Ishikawa (cell line): ENCODE measurements at regions not wholly inside any gene's neighbourhood (a gene's known extent, or its start where the extent isn't known, plus 50 kb on each side); places are given as distances from the start of the nearest gene placed in this dataset.

Source experiments
- CEBPB ChIP-seq: IDR thresholded peaks from 2 replicates; pipeline ENCODE4 v1.6.1; 2012
- CREB1 ChIP-seq: IDR thresholded peaks from 2 replicates; pipeline ENCODE4 v1.6.1; 2012; ENCODE audit warnings: low read depth
- EGR1 ChIP-seq: IDR thresholded peaks from 2 replicates; pipeline ENCODE4 v1.6.1; 2012
- EP300 ChIP-seq: IDR thresholded peaks from 2 replicates; pipeline ENCODE4 v1.6.1; 2012; ENCODE audit warnings: borderline replicate concordance
- FOXM1 ChIP-seq: IDR thresholded peaks from 2 replicates; pipeline ENCODE4 v1.6.1; 2012; ENCODE audit warnings: low read depth, borderline replicate concordance
- MAX ChIP-seq: IDR thresholded peaks from 2 replicates; pipeline ENCODE4 v1.6.1; 2012
- NFIC ChIP-seq: IDR thresholded peaks from 2 replicates; pipeline ENCODE4 v1.6.1; 2012
- RAD21 ChIP-seq: IDR thresholded peaks from 2 replicates; pipeline ENCODE4 v1.6.1; 2012; ENCODE audit warnings: low read depth
- REST ChIP-seq: IDR thresholded peaks from 2 replicates; pipeline ENCODE4 v1.6.1; 2012; ENCODE audit warnings: low read depth, mild to moderate bottlenecking
- TAF1 ChIP-seq: IDR thresholded peaks from 2 replicates; pipeline ENCODE4 v1.6.1; 2012; ENCODE audit warnings: low read depth, mild to moderate bottlenecking
- TEAD4 ChIP-seq: IDR thresholded peaks from 2 replicates; pipeline ENCODE4 v1.6.1; 2012
- USF1 ChIP-seq: IDR thresholded peaks from 2 replicates; pipeline ENCODE4 v1.6.1; 2012
- YY1 ChIP-seq: IDR thresholded peaks from 2 replicates; pipeline ENCODE4 v1.6.1; 2012; ENCODE audit warnings: low read depth
- ZBTB7A ChIP-seq: IDR thresholded peaks from 2 replicates; pipeline ENCODE4 v1.6.1; 2012; ENCODE audit warnings: low read depth

- no peak for TF ChIP-seq TEAD4
These were observed 341.7 kb downstream of the REEP3 start for GRCh38 chr10:63862860-63863259.

GRCh38 chr10:63865210-63865609 lies 344.0 kb downstream of the REEP3 start:
- TF ChIP-seq TEAD4 (no peak), RAD21 (no peak), EP300 (no peak), ZBTB7A (no peak), FOXM1 (no peak), REST (no peak)

GRCh38 chr10:63866075-63866746 lies 345.0 kb downstream of the REEP3 start:
- TF ChIP-seq EGR1 (no peak), YY1 (no peak), RAD21 (peak; percentile 73), REST (no peak), CEBPB (no peak), MAX (no peak), TAF1 (no peak), FOXM1 (no peak), ZBTB7A (no peak), NFIC (no peak), TEAD4 (0 out of 2 replicates have a peak, but pooled peaks have one; percentile 3)

- peak; percentile 26; the same call in 1 of the 2 replicates for TF ChIP-seq RAD21
- TF ChIP-seq CEBPB: no peak
- TF ChIP-seq ZBTB7A: no peak
- TF ChIP-seq USF1: no peak
These were observed 345.5 kb downstream of the REEP3 start for GRCh38 chr10:63866747-63867140.

- TF ChIP-seq ZBTB7A: no peak
- TF ChIP-seq EP300: no peak
- no peak for TF ChIP-seq TAF1
- TF ChIP-seq NFIC: no peak
- no peak for TF ChIP-seq RAD21
- no peak for TF ChIP-seq MAX
- no peak for TF ChIP-seq REST
- no peak for TF ChIP-seq CREB1
- TF ChIP-seq USF1: no peak
- no peak for TF ChIP-seq EGR1
- no peak for TF ChIP-seq CEBPB
These were observed 357.2 kb downstream of the REEP3 start for GRCh38 chr10:63878428-63878827.
